HEK293 (cell line): ENCODE measurements at regions not wholly inside any gene's neighbourhood (a gene's known extent, or its start where the extent isn't known, plus 50 kb on each side); places are given as distances from the start of the nearest gene placed in this dataset.

Source experiments
- CTCF ChIA-PET: fragments of 350-600 bp; formaldehyde crosslinking; extraction: SDS; loops from one replicate; lab custom pipeline; 2021; ENCODE audit warnings: antibody characterized with exemption; lab: Yijun Ruan, JAX
- POLR2A ChIA-PET: fragments of 300-600 bp; formaldehyde crosslinking; extraction: SDS; loops from one replicate; lab custom pipeline; 2020; ENCODE audit warnings: antibody characterized with exemption, inconsistent platforms; lab: Yijun Ruan, JAX
- H3K27ac ChIP-seq: fragments of 200-500 bp; sonication (Bioruptor generic); 2 replicates; pipeline ENCODE4 v1.5.1; 2014; ENCODE audit warnings: low read depth, low read length, control low read depth, inconsistent platforms; ENCODE audit errors: extremely low read depth
- H3K36me3 ChIP-seq, 2 experiments: fragments of 200-500 bp in 1 of 2; sonication (Bioruptor generic) in 1 of 2; 1 replicate in 1 of 2; 2 replicates in 1 of 2; pipeline ENCODE4 v1.5.1; 2014 to 2017; ENCODE audit warnings: inconsistent platforms in 2 of 2, low read length in 2 of 2; ENCODE audit not compliant: control insufficient read depth in 2 of 2, insufficient read depth in 1 of 2
- H3K4me1 ChIP-seq: fragments of 200-500 bp; sonication (Bioruptor generic); 2 replicates; pipeline ENCODE4 v1.5.1; 2014; ENCODE audit warnings: mild to moderate bottlenecking, low read length, inconsistent platforms; ENCODE audit not compliant: control insufficient read depth, insufficient read depth
- H3K4me3 ChIP-seq: 2 replicates; pipeline ENCODE4 v1.5.1; 2011; ENCODE audit warnings: low read depth, mild to moderate bottlenecking, control low read depth, low read length, moderate library complexity
- H3K9me3 ChIP-seq: fragments of 200-500 bp; sonication (Bioruptor generic); 2 replicates; pipeline ENCODE4 v1.5.1; 2014; ENCODE audit warnings: low read depth, low read length, inconsistent platforms; ENCODE audit not compliant: control insufficient read depth, insufficient read depth
- SP2 ChIP-seq: fragments of 450-650 bp; formaldehyde crosslinking; IDR thresholded peaks from 2 replicates; pipeline ENCODE4 v1.5.1; 2016; ENCODE audit warnings: missing biosample characterization, missing genetic modification characterization
- ZNF10 ChIP-seq: fragments of 450-650 bp; formaldehyde crosslinking; IDR thresholded peaks from 2 replicates; pipeline ENCODE4 v1.5.1; 2017; ENCODE audit warnings: missing biosample characterization, missing genetic modification characterization
- ZNF114 ChIP-seq: fragments of 450-650 bp; formaldehyde crosslinking; IDR thresholded peaks from 2 replicates; pipeline ENCODE4 v1.5.0; 2017; ENCODE audit warnings: missing biosample characterization, missing genetic modification characterization
- ZNF354C ChIP-seq: fragments of 450-650 bp; formaldehyde crosslinking; IDR thresholded peaks from 2 replicates; pipeline ENCODE4 v1.5.1; 2016; ENCODE audit warnings: missing biosample characterization, missing genetic modification characterization, low read depth, borderline replicate concordance
- ZNF530 ChIP-seq: fragments of 450-650 bp; formaldehyde crosslinking; IDR thresholded peaks from 2 replicates; pipeline ENCODE4 v1.5.1; 2016; ENCODE audit warnings: low read depth, missing biosample characterization, missing genetic modification characterization
- ZNF654 ChIP-seq: fragments of 450-650 bp; formaldehyde crosslinking; IDR thresholded peaks from 2 replicates; pipeline ENCODE4 v1.5.1; 2016; ENCODE audit warnings: low read depth, missing biosample characterization, missing genetic modification characterization
- ZNF660 ChIP-seq: fragments of 450-650 bp; IDR thresholded peaks from 2 replicates; pipeline ENCODE4 v1.5.1; 2018; ENCODE audit warnings: missing biosample characterization, mild to moderate bottlenecking, missing genetic modification characterization
- ZNF707 ChIP-seq: fragments of 450-650 bp; formaldehyde crosslinking; IDR thresholded peaks from 2 replicates; pipeline ENCODE4 v1.5.1; 2016; ENCODE audit warnings: missing biosample characterization, missing genetic modification characterization
- ZNF768 ChIP-seq: fragments of 450-650 bp; formaldehyde crosslinking; IDR thresholded peaks from 2 replicates; pipeline ENCODE4 v1.5.1; 2018; ENCODE audit warnings: missing biosample characterization, mild to moderate bottlenecking, missing genetic modification characterization
- ZNF843 ChIP-seq: fragments of 450-650 bp; formaldehyde crosslinking; IDR thresholded peaks from 2 replicates; pipeline ENCODE4 v1.5.1; 2016; ENCODE audit warnings: missing biosample characterization, missing genetic modification characterization
- TF ChIP-seq, protein P1 (sequence below): fragments of 450-650 bp; formaldehyde crosslinking; IDR thresholded peaks from 2 replicates; pipeline ENCODE4 v1.5.1; 2016; ENCODE audit warnings: missing biosample characterization, missing genetic modification characterization
- TF ChIP-seq, protein P2 (sequence below): fragments of 450-650 bp; formaldehyde crosslinking; IDR thresholded peaks from 2 replicates; pipeline ENCODE4 v1.5.1; 2016; ENCODE audit warnings: missing biosample characterization, missing genetic modification characterization

DNA sequence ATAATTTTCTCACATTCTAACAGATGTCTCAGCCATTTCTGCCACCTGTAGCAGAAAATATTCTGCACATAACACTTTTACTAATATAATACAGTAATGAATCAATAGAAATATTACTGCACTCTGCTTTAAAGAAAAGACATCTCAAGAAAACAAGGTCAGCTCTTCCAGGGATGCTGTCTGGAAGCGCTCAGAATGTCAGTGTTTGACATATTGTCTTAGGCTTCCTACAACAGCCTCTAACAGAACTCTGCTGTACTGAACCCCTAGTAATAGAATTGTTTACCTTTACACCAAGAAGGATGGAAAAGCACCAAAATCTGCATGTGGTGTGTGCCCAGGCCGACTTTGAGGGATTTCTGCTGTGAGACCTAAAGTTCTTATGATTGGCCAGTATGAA, 61.9 kb upstream of the FSTL1 start (continued):
- TF ChIP-seq SP2 (tag by site-specific recombination), result no peak
- TF ChIP-seq, protein P1, sequence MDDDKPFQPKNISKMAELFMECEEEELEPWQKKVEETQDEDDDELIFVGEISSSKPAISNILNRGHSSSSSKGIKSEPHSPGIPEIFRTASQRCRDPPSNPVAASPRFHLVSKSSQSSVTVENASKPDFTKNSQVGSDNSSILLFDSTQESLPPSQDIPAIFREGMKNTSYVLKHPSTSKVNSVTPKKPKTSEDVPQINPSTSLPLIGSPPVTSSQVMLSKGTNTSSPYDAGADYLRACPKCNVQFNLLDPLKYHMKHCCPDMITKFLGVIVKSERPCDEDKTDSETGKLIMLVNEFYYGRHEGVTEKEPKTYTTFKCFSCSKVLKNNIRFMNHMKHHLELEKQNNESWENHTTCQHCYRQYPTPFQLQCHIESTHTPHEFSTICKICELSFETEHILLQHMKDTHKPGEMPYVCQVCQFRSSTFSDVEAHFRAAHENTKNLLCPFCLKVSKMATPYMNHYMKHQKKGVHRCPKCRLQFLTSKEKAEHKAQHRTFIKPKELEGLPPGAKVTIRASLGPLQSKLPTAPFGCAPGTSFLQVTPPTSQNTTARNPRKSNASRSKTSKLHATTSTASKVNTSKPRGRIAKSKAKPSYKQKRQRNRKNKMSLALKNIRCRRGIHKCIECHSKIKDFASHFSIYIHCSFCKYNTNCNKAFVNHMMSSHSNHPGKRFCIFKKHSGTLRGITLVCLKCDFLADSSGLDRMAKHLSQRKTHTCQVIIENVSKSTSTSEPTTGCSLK (tag by site-specific recombination), result no peak
- TF ChIP-seq, all 188 proteins: peak for 0

DNA sequence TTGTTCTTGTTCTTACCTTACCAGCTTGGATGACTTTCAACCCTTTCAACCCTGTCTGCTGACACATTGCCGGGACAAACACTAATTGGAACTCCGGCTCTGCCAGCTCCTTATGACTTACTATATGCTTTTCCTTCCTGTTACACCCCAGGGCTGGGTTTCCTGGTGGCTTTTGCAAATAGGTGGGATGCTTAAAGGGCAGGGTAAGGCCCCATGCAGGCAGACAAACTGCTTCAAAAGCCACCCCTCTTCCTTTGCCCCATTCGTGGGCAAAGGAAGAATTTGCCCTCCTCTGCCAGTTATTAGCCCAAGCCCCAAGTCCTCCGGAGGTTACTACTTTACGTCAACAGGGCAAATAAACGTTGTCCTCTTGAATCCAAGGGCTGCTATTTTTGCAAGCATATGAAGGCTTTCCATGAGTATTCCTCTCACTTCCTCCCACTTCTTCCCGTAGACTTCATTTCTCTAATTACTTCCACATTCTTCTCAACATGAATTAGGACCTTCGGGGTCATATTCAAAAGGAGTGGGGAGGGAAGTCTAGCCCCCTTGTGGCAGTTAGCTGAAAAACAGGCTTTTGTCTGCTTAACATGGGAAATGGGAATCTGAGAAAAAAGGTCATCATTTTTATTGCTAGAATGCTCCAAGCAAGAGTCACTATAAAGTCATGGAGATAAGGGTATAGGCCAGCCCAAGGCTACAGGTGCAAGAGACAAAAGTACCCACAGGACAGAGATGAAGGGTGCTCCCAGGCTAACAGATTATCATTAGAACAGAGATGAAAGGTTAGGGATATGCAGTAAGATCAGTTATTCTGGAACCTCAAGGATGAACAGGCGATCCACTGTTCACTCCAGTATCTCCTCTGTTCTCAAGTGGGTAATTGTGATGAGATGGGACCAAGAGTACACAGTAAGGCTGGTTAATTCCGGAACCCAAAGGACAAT, 56.3 kb upstream of the FSTL1 start:
- Histone ChIP-seq H3K4me3 (no peak overlapping the region), H3K4me1 (no peaks in the 10 kb centered on the region), H3K27ac (no peak overlapping the region), H3K36me3 (no peaks in the 10 kb centered on the region), H3K9me3 (no peaks in the 10 kb centered on the region)
- CTCF ChIA-PET, result interaction anchor here (0.6 to 1.3 kb wide), 8 partner anchors 9 to 589 kb away, joined by 3 to 7 read pairs (median 4); no protein-coding TSS in a partner anchor
- POLR2A ChIA-PET, result interaction anchor here (0.8 kb wide), 1 partner anchor 56 kb away, joined by 3 read pairs; the partner anchor contains the start of gene FSTL1
- TF ChIP-seq ZNF654 (peak; percentile 20), ZNF707 (tag by site-specific recombination) (no peak), ZNF530 (tag by site-specific recombination) (no peak), ZNF660 (tag by site-specific recombination) (peak; percentile 69; the same call in 1 of the 2 replicates)

DNA sequence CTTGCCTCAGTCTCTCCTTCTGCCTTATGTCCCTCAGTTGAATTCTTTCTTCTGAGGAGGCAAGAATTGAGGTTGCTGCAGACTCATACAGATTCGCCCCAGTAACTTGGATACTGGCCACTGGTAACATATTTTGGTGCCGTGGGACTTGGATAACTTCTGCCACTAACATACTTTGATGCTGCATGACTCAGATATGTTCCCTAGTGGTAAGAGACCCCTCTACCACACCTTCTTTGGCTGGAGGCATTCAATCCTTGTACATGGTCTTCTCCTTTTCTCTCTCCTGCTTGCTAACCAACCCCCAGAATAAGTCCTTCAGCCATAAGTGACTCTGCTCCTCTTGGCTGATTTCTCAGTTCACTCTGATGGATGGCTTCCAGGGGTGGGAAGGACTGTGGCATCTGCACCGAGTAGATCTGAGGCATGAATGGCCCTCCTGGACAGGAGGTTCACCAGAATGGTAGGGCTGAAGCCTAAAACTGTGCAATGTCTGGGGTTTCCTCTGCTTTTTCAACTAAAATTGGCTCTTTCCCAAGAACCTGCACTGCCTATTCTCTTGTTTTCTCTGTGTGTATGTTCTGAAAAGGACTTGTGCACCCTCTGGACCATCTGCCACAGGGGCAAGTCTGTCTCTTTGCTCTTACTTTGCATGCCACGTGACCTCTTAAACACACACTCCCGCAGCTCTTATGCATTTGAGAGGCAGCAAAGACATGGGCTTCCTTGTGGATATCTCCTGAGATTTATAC, 55.5 kb upstream of the FSTL1 start:
- no peak overlapping the region for H3K27ac ChIP-seq
- ChIA-PET POLR2A (interaction anchor here (0.8 kb wide), 1 partner anchor 55 kb away, joined by 3 read pairs; the partner anchor contains the start of gene FSTL1), CTCF (interaction anchor here (0.6 to 1.3 kb wide), 6 partner anchors 10 to 256 kb away, joined by 3 to 7 read pairs (median 4); no protein-coding TSS in a partner anchor)
- H3K4me1 ChIP-seq, result no peaks in the 10 kb centered on the region
- H3K9me3 ChIP-seq, result no peaks in the 10 kb centered on the region
- H3K4me3 ChIP-seq, result no peak overlapping the region
- TF ChIP-seq, protein P2, sequence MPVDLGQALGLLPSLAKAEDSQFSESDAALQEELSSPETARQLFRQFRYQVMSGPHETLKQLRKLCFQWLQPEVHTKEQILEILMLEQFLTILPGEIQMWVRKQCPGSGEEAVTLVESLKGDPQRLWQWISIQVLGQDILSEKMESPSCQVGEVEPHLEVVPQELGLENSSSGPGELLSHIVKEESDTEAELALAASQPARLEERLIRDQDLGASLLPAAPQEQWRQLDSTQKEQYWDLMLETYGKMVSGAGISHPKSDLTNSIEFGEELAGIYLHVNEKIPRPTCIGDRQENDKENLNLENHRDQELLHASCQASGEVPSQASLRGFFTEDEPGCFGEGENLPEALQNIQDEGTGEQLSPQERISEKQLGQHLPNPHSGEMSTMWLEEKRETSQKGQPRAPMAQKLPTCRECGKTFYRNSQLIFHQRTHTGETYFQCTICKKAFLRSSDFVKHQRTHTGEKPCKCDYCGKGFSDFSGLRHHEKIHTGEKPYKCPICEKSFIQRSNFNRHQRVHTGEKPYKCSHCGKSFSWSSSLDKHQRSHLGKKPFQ (tag by site-specific recombination), result no peak
- TF ChIP-seq ZNF354C, result no peak
- TF ChIP-seq ZNF843 (tag by site-specific recombination), result no peak
- no peak for TF ChIP-seq ZNF114 (tag by site-specific recombination)
- TF ChIP-seq ZNF768, result no peak
- no peak for TF ChIP-seq ZNF10 (tag by site-specific recombination)
- TF ChIP-seq, all 188 proteins: peak for 0
- no peaks in the 10 kb centered on the region for H3K36me3 ChIP-seq
